C1 segment of cervical spinal cord (tissue), 14 donors: ENCODE measurements at regions not wholly inside any gene's neighbourhood (a gene's known extent, or its start where the extent isn't known, plus 50 kb on each side); places are given as distances from the start of the nearest gene placed in this dataset.

ENCODE experiments used
- DNase-seq, 14 donors: peaks; one replicate each; lab custom pipeline; 2025; lab: John Stamatoyannopoulos, UW

GRCh38 chr3:34365231-34365630 lies 566.8 kb downstream of the PDCD6IP start:
- DNase-seq: no peak

DNA sequence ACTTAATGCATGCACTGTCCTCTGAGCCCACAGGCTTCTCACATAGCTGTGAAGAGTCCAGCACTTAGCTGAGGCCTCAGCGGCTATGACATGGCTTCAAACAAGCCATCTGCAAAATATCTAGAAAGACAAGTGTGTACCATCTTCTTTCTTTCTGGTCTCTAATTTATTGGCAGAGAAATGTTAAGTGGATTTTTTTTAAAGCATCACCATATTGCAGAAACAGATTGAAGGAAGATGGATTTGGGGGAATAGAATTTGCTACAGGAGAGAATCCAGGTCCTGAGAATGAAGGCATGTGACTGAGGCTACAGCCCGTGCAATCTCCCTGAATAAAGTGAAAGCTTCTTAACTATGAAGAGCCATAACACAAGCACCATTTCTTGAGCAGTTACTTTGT lies 567.3 kb downstream of the PDCD6IP start:
- DNase-seq: peak in 1 of 14 donors; percentile 77

DNA sequence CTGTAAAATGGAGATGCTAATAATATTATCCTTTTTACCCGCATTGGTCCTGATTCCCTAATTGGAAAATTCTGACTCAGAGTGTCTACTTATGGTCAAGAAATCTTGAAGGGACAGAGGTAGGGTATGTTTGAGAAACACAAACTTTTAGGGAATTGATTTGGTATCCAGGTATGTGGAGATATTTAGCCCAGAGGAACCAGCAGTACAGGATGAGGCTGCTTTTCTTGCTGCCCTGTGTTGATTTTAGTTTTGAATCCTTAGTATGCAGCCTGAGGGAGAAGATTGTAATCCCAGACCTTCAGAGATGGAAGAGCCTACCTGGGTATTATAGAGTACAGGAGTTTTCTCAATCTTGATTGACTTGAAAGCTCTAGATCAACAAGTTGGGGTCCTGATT lies 569.1 kb downstream of the PDCD6IP start:
- DNase-seq: no peak

- no peak for DNase-seq
Measured at GRCh38 chr3:34374521-34374920, 576.1 kb downstream of the PDCD6IP start.

GRCh38 chr3:34376691-34377090 lies 578.3 kb downstream of the PDCD6IP start:
- DNase-seq: no peak

GRCh38 chr3:34377961-34378360 lies 579.5 kb downstream of the PDCD6IP start:
- DNase-seq: peak in 1 of 14 donors; percentile 36

- DNase-seq: no peak
Measured at GRCh38 chr3:34381243-34381642, 582.8 kb downstream of the PDCD6IP start.

DNA sequence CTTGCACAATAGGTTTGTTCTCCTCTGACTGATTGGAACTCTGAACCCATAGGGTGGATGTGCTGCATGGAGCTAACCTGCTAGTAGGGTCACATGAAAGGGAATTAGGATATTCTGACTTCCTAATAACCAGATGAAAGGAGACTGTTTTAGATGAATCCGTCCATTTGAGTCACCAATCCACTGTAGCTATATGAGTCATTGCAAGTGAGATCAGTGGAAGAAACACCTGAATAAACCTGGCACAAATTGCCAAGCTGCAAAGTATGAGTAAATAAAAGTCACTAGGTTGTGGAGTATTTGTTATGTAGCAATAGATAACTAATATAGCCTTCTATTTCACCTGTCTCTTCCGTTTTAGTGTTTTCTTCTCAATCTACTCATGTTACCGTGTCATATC lies 584.4 kb downstream of the PDCD6IP start:
- no peak for DNase-seq

DNA sequence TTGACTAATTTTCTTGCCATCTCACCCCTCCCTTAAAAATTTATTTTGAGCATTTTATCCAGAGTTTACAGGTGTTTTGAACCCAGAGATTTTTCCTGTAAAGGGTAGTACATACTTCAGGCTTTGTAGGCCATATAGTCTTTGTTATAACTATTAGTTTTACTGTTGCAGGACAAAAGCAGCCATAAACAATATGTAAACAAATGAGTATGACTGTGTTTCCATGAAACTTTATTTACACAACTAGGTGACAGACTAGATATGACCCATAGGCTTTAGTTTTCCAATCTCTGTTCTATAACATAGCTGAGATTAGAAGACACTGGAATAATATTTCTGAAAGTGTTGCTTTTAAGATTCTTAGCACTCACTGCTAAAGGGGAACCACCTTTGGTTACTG lies 587.9 kb downstream of the PDCD6IP start:
- DNase-seq: no peak

- DNase-seq: peak in 5 of 14 donors; percentile 2 to 99 (median 23)
Measured at GRCh38 chr3:34387826-34388564, 589.6 kb downstream of the PDCD6IP start.

DNA sequence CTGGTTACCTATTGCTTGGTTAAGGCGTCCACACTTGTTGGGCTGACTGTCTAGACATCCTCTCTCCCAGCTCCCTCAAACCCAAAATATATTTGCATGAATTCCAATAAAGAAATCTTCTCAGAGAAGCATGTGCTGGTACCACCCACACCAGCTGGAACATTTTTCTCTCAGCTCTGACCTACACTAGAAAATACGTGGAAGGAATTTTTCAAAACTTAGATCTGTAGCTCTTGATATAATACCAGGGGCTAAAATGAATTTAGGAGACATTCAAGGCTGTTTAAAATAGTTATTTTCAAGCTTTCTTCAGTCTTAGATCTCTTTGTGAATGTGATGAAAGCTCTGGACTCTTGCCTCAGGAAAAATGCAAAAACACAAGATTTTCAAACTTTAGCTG lies 590.4 kb downstream of the PDCD6IP start:
- peak in 1 of 14 donors; percentile 55 for DNase-seq

- DNase-seq: no peak
Measured at GRCh38 chr3:34394978-34395748, 596.7 kb downstream of the PDCD6IP start.

DNA sequence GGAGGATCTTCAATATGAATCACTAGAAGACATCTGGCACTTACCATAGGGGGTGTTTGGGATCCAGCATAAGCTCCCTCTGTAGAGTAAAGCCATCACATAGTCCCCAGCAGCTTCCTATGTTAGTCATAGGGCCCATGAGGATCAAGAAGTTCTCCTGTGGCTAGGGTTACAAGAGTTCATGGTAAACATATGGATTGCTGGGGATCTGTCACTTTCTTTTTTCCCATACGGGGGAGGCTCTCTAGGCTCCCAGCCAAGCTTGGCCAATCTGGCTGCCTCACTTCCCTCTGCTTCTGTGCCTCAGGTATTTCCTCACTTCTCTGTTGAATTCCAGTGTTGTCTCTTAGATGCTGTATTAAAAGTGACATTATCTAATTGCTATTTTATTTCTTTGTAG lies 597.9 kb downstream of the PDCD6IP start:
- peak in 1 of 14 donors; percentile 4 for DNase-seq

GRCh38 chr3:34396956-34397355 lies 598.5 kb downstream of the PDCD6IP start:
- no peak for DNase-seq

DNA sequence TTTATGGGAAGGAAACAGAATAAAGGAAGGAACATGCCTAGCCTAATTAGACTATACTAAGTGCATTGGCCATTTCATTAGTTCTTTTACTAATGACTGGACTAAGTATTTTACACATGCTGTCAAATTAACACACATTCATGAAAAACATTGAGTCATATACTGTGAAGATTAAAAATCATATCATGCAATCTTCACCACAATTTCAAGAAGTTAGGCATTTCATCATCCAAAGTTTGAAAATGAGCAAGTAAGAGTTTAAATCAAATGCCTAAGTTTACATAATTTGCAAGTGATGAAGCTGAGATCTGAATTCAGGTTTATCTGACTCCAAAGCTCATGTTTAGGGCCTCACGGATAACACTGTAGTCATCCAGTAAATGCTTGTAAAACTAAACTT lies 601.0 kb downstream of the PDCD6IP start:
- DNase-seq: no peak

GRCh38 chr3:34405159-34405558 lies 606.7 kb downstream of the PDCD6IP start:
- DNase-seq: no peak

DNA sequence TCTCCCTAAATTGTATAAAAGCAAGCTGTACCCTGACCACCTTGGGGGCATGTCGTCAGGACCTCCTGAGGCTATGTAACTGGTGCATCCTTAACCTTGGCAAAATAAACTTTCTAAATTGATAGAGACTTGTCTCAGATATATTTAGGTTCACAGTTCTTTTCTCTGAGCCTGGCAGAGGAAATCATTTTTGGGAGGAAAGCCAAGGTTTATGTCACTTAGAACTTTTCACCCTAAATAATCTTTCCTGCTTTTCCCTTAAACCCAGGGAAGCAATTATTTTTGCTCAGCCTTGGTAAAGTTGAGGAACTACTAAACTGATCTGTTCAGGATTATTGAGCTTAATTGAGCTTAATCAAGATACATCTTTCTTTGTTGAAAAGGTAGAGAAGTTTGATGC lies 608.9 kb downstream of the PDCD6IP start:
- DNase-seq: no peak

DNA sequence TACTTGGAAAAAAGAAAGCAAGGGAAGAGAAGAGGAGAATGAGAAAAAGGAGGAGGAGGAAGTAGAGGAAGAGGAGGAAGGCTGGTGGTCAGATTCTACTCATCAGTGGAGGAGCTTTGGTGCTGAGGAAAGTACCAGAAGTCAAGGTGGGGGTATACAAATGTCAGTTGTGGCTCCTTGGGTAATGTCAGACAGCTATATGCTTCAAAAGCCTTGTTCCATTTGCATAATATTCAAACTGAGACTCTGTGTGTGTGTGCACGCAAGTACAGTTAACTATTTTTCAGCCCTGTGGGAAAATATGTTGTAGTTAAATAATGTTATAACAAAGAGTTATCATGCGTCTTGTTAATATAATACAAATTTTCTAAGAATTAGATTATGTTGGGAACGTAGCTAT lies 609.7 kb downstream of the PDCD6IP start:
- DNase-seq: no peak

DNA sequence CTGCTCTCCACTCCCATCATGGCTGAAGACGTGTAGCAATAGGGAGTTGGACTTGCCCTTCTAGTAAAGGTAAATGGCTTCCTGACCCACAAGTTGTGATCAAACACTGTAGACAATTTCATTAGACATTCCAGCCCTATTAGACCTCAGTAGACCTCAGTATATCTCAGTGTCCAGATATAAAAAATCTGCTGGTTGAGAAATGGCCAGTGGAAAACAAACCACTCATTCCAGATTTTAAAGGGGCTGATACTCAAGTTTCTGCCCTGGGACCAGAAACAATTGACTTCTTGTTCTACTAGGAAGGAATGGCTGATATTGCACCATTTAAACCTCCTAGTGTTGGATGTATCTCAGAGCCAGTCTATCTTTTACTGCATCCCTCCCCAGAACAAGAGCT lies 613.2 kb downstream of the PDCD6IP start:
- DNase-seq: no peak

GRCh38 chr3:34419801-34420200 lies 621.4 kb downstream of the PDCD6IP start:
- DNase-seq: no peak

- DNase-seq: no peak
Measured at GRCh38 chr3:34421762-34422161, 623.3 kb downstream of the PDCD6IP start.

GRCh38 chr3:34439796-34440195 lies 641.4 kb downstream of the PDCD6IP start:
- peak in 1 of 14 donors; percentile 75 for DNase-seq

- no peak for DNase-seq
Measured at GRCh38 chr3:34444137-34444536, 645.7 kb downstream of the PDCD6IP start.
